ENCODE measurements at regions not wholly inside any gene's neighbourhood (a gene's known extent, or its start where the extent isn't known, plus 50 kb on each side); places are given as distances from the start of the nearest gene placed in this dataset.
"Not testable (repeated sequence)": the region's sequence is repeated elsewhere in the genome, so short reads cannot be mapped to it uniquely, and the experiment has no call there.

- peaks cover 16% of the 10 kb centered on the region for H3K9me2 ChIP-seq (ENCODE audit: insufficient read depth)
- H3K4me3 ChIP-seq: no peak overlapping the region
- H3K27me3 ChIP-seq (ENCODE audit: insufficient read depth): no peaks in the 10 kb centered on the region
- Mint-ChIP-seq H3K36me3 (ENCODE audit: low read depth) (no peaks in the 10 kb centered on the region; the same call in 2 of the 3 replicates), H3K27me3 (ENCODE audit: insufficient read depth, low read depth, poor library complexity) (no peaks in the 10 kb centered on the region), H3K9me3 (peaks cover 3% of the 10 kb centered on the region; the same call in 1 of the 3 replicates), H3K27ac (no peak overlapping the region), H3K4me3 (no peak overlapping the region), H3K4me1 (peaks cover 4% of the 10 kb centered on the region; the same call in 2 of the 3 replicates)
- H3K36me3 ChIP-seq (ENCODE audit: insufficient read depth): no peaks in the 10 kb centered on the region
- DNase-seq (ENCODE audit: low spot score) (no peak), ATAC-seq (no peak)
- peaks cover 5% of the 10 kb centered on the region for H3K4me1 ChIP-seq (ENCODE audit: insufficient read depth)
- H4K20me1 ChIP-seq (replicated peaks; ENCODE audit: insufficient read depth): no peaks in the 10 kb centered on the region
- H3K79me2 ChIP-seq (replicated peaks; ENCODE audit: insufficient read depth): no peaks in the 10 kb centered on the region
- no peaks in the 10 kb centered on the region for H3F3A ChIP-seq (replicated peaks; ENCODE audit: low read depth)
- H3K4me2 ChIP-seq: no peak overlapping the region
- H2AFZ ChIP-seq: no peak overlapping the region
- TF ChIP-seq ZNF114 (CRISPR knock-in tag; IDR thresholded peaks at IDR 0.05) (no peak), CREB1 (CRISPR knock-in tag; IDR thresholded peaks at IDR 0.05; ENCODE audit: low read depth) (no peak), STAT1 (IDR thresholded peaks at IDR 0.05; ENCODE audit: unreplicated experiment) (no peak), ZNF331 (CRISPR knock-in tag; IDR thresholded peaks at IDR 0.05; ENCODE audit: low read depth) (no peak), NANOG (IDR thresholded peaks at IDR 0.05; ENCODE audit: borderline replicate concordance) (no peak), POLR2AphosphoS5 (IDR thresholded peaks at IDR 0.05; ENCODE audit: low read depth) (no peak), EZH2phosphoT487 (IDR thresholded peaks at IDR 0.05; ENCODE audit: unreplicated experiment) (no peak)
- TF ChIP-seq, protein P1, sequence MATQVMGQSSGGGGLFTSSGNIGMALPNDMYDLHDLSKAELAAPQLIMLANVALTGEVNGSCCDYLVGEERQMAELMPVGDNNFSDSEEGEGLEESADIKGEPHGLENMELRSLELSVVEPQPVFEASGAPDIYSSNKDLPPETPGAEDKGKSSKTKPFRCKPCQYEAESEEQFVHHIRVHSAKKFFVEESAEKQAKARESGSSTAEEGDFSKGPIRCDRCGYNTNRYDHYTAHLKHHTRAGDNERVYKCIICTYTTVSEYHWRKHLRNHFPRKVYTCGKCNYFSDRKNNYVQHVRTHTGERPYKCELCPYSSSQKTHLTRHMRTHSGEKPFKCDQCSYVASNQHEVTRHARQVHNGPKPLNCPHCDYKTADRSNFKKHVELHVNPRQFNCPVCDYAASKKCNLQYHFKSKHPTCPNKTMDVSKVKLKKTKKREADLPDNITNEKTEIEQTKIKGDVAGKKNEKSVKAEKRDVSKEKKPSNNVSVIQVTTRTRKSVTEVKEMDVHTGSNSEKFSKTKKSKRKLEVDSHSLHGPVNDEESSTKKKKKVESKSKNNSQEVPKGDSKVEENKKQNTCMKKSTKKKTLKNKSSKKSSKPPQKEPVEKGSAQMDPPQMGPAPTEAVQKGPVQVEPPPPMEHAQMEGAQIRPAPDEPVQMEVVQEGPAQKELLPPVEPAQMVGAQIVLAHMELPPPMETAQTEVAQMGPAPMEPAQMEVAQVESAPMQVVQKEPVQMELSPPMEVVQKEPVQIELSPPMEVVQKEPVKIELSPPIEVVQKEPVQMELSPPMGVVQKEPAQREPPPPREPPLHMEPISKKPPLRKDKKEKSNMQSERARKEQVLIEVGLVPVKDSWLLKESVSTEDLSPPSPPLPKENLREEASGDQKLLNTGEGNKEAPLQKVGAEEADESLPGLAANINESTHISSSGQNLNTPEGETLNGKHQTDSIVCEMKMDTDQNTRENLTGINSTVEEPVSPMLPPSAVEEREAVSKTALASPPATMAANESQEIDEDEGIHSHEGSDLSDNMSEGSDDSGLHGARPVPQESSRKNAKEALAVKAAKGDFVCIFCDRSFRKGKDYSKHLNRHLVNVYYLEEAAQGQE (IDR thresholded peaks at IDR 0.05; ENCODE audit: unreplicated experiment): no peak
- TF ChIP-seq, protein P2, sequence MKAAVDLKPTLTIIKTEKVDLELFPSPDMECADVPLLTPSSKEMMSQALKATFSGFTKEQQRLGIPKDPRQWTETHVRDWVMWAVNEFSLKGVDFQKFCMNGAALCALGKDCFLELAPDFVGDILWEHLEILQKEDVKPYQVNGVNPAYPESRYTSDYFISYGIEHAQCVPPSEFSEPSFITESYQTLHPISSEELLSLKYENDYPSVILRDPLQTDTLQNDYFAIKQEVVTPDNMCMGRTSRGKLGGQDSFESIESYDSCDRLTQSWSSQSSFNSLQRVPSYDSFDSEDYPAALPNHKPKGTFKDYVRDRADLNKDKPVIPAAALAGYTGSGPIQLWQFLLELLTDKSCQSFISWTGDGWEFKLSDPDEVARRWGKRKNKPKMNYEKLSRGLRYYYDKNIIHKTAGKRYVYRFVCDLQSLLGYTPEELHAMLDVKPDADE (IDR thresholded peaks at IDR 0.05): no peak
- TF ChIP-seq, protein P3, sequence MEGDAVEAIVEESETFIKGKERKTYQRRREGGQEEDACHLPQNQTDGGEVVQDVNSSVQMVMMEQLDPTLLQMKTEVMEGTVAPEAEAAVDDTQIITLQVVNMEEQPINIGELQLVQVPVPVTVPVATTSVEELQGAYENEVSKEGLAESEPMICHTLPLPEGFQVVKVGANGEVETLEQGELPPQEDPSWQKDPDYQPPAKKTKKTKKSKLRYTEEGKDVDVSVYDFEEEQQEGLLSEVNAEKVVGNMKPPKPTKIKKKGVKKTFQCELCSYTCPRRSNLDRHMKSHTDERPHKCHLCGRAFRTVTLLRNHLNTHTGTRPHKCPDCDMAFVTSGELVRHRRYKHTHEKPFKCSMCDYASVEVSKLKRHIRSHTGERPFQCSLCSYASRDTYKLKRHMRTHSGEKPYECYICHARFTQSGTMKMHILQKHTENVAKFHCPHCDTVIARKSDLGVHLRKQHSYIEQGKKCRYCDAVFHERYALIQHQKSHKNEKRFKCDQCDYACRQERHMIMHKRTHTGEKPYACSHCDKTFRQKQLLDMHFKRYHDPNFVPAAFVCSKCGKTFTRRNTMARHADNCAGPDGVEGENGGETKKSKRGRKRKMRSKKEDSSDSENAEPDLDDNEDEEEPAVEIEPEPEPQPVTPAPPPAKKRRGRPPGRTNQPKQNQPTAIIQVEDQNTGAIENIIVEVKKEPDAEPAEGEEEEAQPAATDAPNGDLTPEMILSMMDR (conservative IDR thresholded peaks at IDR 0.05; ENCODE audit: low read depth in 2 of 2): no peak
- H3K27ac ChIP-seq (ENCODE audit: low read depth): no peak overlapping the region
Observed at GRCh38 chr1:233505130-233505529, 108.8 kb upstream of the KCNK1 start.

DNA sequence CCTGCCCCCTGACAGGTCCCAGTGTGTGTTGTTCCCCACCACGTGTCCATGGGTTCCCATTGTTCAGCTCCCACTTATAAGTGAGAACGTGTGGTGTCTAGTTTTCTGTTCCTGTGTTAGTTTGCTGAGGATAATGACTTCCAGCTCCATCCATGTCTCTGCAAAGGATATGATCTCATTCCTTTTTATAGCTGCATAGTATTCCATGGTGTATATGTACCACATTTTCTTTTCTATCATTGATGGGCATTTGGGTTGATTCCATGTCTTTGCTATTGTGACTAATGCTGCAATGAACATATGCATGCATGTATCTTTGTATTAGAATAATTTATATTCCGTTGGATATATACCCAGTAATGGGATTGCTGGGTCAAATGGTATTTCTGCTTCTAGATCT lies 108.0 kb upstream of the KCNK1 start:
- H3K4me3 ChIP-seq; H3F3A ChIP-seq (replicated peaks; ENCODE audit: low read depth); H3K79me2 ChIP-seq (replicated peaks; ENCODE audit: insufficient read depth); H3K27me3 Mint-ChIP-seq (ENCODE audit: insufficient read depth, low read depth, poor library complexity); H3K27ac Mint-ChIP-seq; H3K36me3 Mint-ChIP-seq (ENCODE audit: low read depth); H3K4me2 ChIP-seq; H2AFZ ChIP-seq; H3K4me1 Mint-ChIP-seq; H3K36me3 ChIP-seq (ENCODE audit: insufficient read depth); H3K9me3 Mint-ChIP-seq; DNase-seq (ENCODE audit: low spot score); H3K27ac ChIP-seq (ENCODE audit: low read depth); H4K20me1 ChIP-seq (replicated peaks; ENCODE audit: insufficient read depth); ATAC-seq; H3K4me3 Mint-ChIP-seq; H3K27me3 ChIP-seq (ENCODE audit: insufficient read depth); H3K4me1 ChIP-seq (ENCODE audit: insufficient read depth): not testable (repeated sequence)
- peaks cover 16% of the 10 kb centered on the region for H3K9me2 ChIP-seq (ENCODE audit: insufficient read depth)

All from GM23338 (cell line).